Trophoblast cell (in vitro differentiated cells and primary cell): ENCODE measurements at regions not wholly inside any gene's neighbourhood (a gene's known extent, or its start where the extent isn't known, plus 50 kb on each side); places are given as distances from the start of the nearest gene placed in this dataset.
"Not testable (repeated sequence)": the region's sequence is repeated elsewhere in the genome, so short reads cannot be mapped to it uniquely, and the experiment has no call there.

ENCODE experiments used
- DNase-seq, 2 donors: peaks; one replicate each; pipeline ENCODE4 v3.0.0-alpha.2; 2016
- H2AFZ ChIP-seq: 2 replicates; pipeline ENCODE4 v1.6.1; 2013; ENCODE audit warnings: low read length, moderate library complexity, mild to moderate bottlenecking; ENCODE audit not compliant: insufficient read depth, poor library complexity
- H2AK5ac ChIP-seq: 2 replicates; pipeline ENCODE4 v1.6.1; 2013; ENCODE audit warnings: mild to moderate bottlenecking, low read length
- H2BK120ac ChIP-seq: 2 replicates; pipeline ENCODE4 v1.6.1; 2013; ENCODE audit warnings: low read length, mild to moderate bottlenecking, moderate library complexity; ENCODE audit not compliant: insufficient read depth, poor library complexity
- H2BK12ac ChIP-seq: 2 replicates; pipeline ENCODE4 v1.6.1; 2013; ENCODE audit warnings: mild to moderate bottlenecking, low read length, moderate library complexity
- H2BK5ac ChIP-seq: 2 replicates; pipeline ENCODE4 v1.6.1; 2013; ENCODE audit warnings: low read length, low read depth, moderate library complexity, mild to moderate bottlenecking; ENCODE audit not compliant: poor library complexity
- H3K14ac ChIP-seq: 2 replicates; pipeline ENCODE4 v1.6.1; 2013; ENCODE audit warnings: mild to moderate bottlenecking, low read length
- H3K18ac ChIP-seq: 2 replicates; pipeline ENCODE4 v1.6.1; 2013; ENCODE audit warnings: mild to moderate bottlenecking, low read length
- H3K23ac ChIP-seq: 2 replicates; pipeline ENCODE4 v1.6.1; 2013; ENCODE audit warnings: low read length
- H3K27ac ChIP-seq: 2 replicates; pipeline ENCODE4 v1.5.1; 2013; ENCODE audit warnings: low read depth, mild to moderate bottlenecking, inconsistent platforms, low read length, moderate library complexity
- H3K27me3 ChIP-seq: 2 replicates; pipeline ENCODE4 v1.6.1; 2013; ENCODE audit warnings: inconsistent platforms, mild to moderate bottlenecking, low read length, moderate library complexity; ENCODE audit not compliant: insufficient read depth
- H3K36me3 ChIP-seq, 2 experiments: 1 replicate in 1 of 2; 2 replicates in 1 of 2; pipeline ENCODE4 v1.6.1; 2013; ENCODE audit warnings: low read length in 2 of 2, mild to moderate bottlenecking in 2 of 2, moderate library complexity in 1 of 2; ENCODE audit not compliant: insufficient read depth in 2 of 2, control insufficient read depth in 1 of 2
- H3K4ac ChIP-seq: 2 replicates; pipeline ENCODE4 v1.6.1; 2013; ENCODE audit warnings: low read depth, mild to moderate bottlenecking, low read length, moderate library complexity
- H3K4me1 ChIP-seq, 2 experiments: 1 replicate in 1 of 2; 2 replicates in 1 of 2; pipeline ENCODE4 v1.6.1; 2013; ENCODE audit warnings: low read length in 2 of 2, mild to moderate bottlenecking in 2 of 2, moderate library complexity in 1 of 2; ENCODE audit not compliant: insufficient read depth in 2 of 2, control insufficient read depth in 1 of 2
- H3K4me2 ChIP-seq: 2 replicates; pipeline ENCODE4 v1.6.1; 2013; ENCODE audit warnings: inconsistent platforms, mild to moderate bottlenecking, low read length, moderate library complexity
- H3K4me3 ChIP-seq: 2 replicates; pipeline ENCODE4 v1.5.1; 2013; ENCODE audit warnings: mild to moderate bottlenecking, low read depth, low read length, inconsistent platforms
- H3K79me1 ChIP-seq: one replicate; pipeline ENCODE4 v1.6.1; 2013; ENCODE audit warnings: low read length
- H3K79me2 ChIP-seq: 2 replicates; pipeline ENCODE4 v1.6.1; 2013; ENCODE audit warnings: low read length, mild to moderate bottlenecking; ENCODE audit not compliant: control insufficient read depth, insufficient read depth, poor library complexity
- H3K9ac ChIP-seq: 2 replicates; pipeline ENCODE4 v1.6.1; 2013; ENCODE audit warnings: mild to moderate bottlenecking, low read length
- H3K9me3 ChIP-seq: 2 replicates; pipeline ENCODE4 v1.6.1; 2013; ENCODE audit warnings: low read depth, mild to moderate bottlenecking, control low read depth, inconsistent platforms, low read length; ENCODE audit not compliant: insufficient read depth
- H4K12ac ChIP-seq: 2 replicates; pipeline ENCODE4 v1.6.1; 2013; ENCODE audit warnings: low read depth, mild to moderate bottlenecking, low read length, moderate library complexity
- H4K8ac ChIP-seq: 2 replicates; pipeline ENCODE4 v1.6.1; 2013; ENCODE audit warnings: low read depth, mild to moderate bottlenecking, low read length, moderate library complexity
- H4K91ac ChIP-seq: one replicate; pipeline ENCODE4 v1.6.1; 2013; ENCODE audit warnings: low read depth, mild to moderate bottlenecking, low read length, moderate library complexity
- WGBS: extraction: QIAGEN DNeasy Blood & Tissue Kit; methylation state at CpG from one replicate; pipeline ENCODE4 v1.1.7; 2013; ENCODE audit warnings: missing lambda C conversion rate; ENCODE audit not compliant: insufficient read length, insufficient coverage; ENCODE audit errors: extremely low coverage; 5-methylcytosine and 5-hydroxymethylcytosine counted together

DNA sequence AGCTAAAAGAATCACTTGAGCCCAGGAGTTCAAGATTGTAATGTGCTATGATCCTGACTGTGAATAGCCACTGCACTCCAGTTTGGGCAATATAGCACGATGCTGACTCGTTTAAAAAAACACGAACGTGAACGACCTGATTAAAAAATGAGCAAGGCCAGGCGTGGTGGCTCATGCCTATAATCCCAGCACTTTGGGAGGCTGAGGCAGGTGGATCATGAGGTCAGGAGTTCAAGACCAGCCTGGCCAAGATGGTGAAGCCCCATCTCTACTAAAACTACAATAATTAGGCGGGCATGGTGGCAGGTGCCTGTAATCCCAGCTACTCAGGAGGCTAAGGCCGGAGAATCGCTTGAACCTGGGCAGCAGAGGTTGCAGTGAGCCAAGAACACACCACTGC, 58.6 kb upstream of the NCOA3 start:
- H4K8ac ChIP-seq, H2AK5ac ChIP-seq, H3K4me3 ChIP-seq, H2BK12ac ChIP-seq, H3K18ac ChIP-seq, H3K9me3 ChIP-seq, DNase-seq, H2BK120ac ChIP-seq, H2BK5ac ChIP-seq, H3K36me3 ChIP-seq, H3K79me2 ChIP-seq, H3K14ac ChIP-seq, H3K9ac ChIP-seq, H3K4me2 ChIP-seq, H4K12ac ChIP-seq, H3K27me3 ChIP-seq, H3K4ac ChIP-seq, H4K91ac ChIP-seq, H3K23ac ChIP-seq, H3K27ac ChIP-seq: not testable (repeated sequence)
- Histone ChIP-seq H2AFZ (peak overlapping the region; percentile 28), H3K4me1 (peaks cover 7 to 12% of the 10 kb centered on the region in 2 experiments), H3K79me1 (peaks cover 22% of the 10 kb centered on the region)
- no CpG with 5 or more reads among the region's 9 CpGs for WGBS

DNA sequence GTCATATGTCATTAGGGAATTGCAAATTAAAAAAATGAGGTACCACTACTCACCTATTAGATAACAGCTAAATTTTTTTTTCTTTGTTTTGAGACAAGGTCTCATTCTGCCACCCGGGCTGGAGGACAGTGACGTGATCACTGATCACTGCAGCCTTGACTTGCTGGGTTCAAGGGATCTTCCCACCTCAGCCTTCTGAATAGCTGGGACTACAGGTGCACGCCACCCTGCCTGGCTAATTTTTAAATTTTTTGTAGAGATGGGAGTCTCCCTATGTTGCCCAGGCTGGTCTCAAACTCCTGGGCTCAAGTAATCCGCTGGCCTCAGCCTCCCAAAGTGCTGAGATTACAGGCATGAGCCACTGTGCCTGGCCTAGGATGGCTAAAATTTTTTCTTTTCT, 57.1 kb upstream of the NCOA3 start:
- Histone ChIP-seq H3K9ac (no peak overlapping the region), H4K12ac (no peak overlapping the region), H3K4me2 (no peak overlapping the region), H3K9me3 (no peaks in the 10 kb centered on the region), H3K36me3 (no peaks in the 10 kb centered on the region), H3K23ac (no peak overlapping the region), H3K4me3 (no peak overlapping the region), H4K91ac (no peak overlapping the region), H3K27ac (no peak overlapping the region), H3K14ac (no peak overlapping the region), H3K27me3 (no peaks in the 10 kb centered on the region), H2BK5ac (no peak overlapping the region), H2AFZ (no peak overlapping the region), H3K4ac (no peak overlapping the region), H4K8ac (no peak overlapping the region), H3K4me1 (peaks cover 3 to 7% of the 10 kb centered on the region in 2 experiments), H2BK120ac (no peak overlapping the region), H3K79me1 (peaks cover 16% of the 10 kb centered on the region), H2BK12ac (peak overlapping the region; percentile 73), H3K79me2 (no peaks in the 10 kb centered on the region), H2AK5ac (peak overlapping the region; percentile 40), H3K18ac (no peak overlapping the region)
- no CpG with 5 or more reads among the region's 4 CpGs for WGBS
- no peak for DNase-seq

DNA sequence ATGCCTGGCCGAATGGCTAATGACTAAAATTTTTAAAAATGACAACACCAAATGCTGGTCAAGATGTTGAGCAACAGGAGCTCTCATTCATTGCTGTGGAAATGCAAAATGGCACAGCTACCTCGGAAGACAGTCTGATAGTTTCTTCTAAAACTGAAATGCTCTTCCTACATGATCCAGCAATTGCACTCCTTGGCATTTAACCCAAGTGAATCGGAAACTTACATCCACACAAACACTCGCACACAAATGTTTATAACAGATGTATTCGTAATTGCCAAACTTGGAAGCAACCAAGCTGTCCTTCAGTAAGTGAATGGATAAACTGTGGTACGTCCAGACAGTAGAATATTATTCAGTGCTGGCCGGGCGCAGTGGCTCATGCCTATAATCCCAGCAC, 56.4 kb upstream of the NCOA3 start:
- no peak overlapping the region for H3K4me2 ChIP-seq
- H3K79me2 ChIP-seq = no peaks in the 10 kb centered on the region
- no peak overlapping the region for H2BK120ac ChIP-seq
- H3K4me1 ChIP-seq = peaks cover 3 to 7% of the 10 kb centered on the region in 2 experiments
- no peak overlapping the region for H2BK5ac ChIP-seq
- no peaks in the 10 kb centered on the region for H3K36me3 ChIP-seq
- no peak overlapping the region for H2AFZ ChIP-seq
- no peak overlapping the region for H3K9ac ChIP-seq
- no CpG with 5 or more reads among the region's 8 CpGs for WGBS
- no peak overlapping the region for H3K14ac ChIP-seq
- no peak overlapping the region for H4K91ac ChIP-seq
- H3K23ac ChIP-seq = no peak overlapping the region
- peak; percentile 44 to 69 for DNase-seq
- H3K4ac ChIP-seq = no peak overlapping the region
- no peaks in the 10 kb centered on the region for H3K9me3 ChIP-seq
- H4K8ac ChIP-seq = no peak overlapping the region
- peaks cover 12% of the 10 kb centered on the region for H3K79me1 ChIP-seq
- no peak overlapping the region for H3K4me3 ChIP-seq
- H2BK12ac ChIP-seq = no peak overlapping the region
- no peak overlapping the region for H3K27ac ChIP-seq
- H2AK5ac ChIP-seq = no peak overlapping the region
- H4K12ac ChIP-seq = no peak overlapping the region
- no peak overlapping the region for H3K18ac ChIP-seq
- no peaks in the 10 kb centered on the region for H3K27me3 ChIP-seq

DNA sequence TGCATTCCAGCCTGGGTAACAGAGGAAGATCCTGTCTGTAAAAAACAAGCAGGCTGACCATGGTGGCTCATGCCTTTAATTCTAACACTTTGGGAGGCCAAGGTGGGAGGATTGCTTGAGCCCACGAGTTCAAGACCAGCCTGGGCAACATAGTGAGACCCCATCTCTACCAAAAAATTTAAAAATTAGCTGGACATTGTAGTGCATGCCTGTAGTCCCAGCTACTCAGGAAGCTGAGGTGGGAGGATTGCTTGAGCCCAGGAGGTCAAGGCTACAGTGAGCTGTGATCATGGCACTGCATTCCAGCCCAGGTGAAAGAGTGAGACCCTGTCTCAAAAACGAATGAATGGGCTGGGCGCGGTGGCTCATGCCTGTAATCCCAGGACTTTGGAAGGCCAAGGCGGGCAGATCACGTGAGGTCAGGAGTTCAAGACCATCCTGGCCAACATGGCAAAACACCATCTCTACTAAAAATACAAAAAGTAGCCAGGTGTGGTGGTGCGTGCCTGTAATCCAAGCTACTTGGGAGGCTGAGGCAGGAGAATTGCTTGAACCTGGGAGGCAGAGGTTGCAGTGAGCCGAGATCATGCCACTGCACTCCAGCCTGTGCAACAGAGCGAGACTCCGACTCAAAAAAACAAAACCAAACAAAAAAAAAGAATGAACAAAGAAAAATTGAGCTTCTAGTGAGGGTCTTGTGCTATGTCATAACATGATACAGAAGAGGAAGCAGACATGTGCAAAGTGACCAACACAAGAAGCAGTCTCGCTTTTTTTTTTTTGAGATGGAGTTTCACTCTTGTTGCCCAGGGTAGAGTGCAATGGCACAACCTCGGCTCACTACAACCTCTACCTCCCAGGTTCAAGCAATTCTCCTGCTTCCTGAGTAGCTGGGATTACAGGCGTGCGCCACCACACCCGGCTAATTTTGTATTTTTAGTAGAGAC, 54.1 kb upstream of the NCOA3 start:
- not testable (repeated sequence) for H3K27me3 ChIP-seq, H3K14ac ChIP-seq
- WGBS = no CpG with 5 or more reads among the region's 15 CpGs

More for the DNA sequence above, 54.1 kb upstream of the NCOA3 start:
- not testable (repeated sequence) for H2AK5ac ChIP-seq, H2BK120ac ChIP-seq, H4K8ac ChIP-seq, H2BK5ac ChIP-seq, H3K23ac ChIP-seq, H2AFZ ChIP-seq, H3K4me1 ChIP-seq, H3K27ac ChIP-seq, H4K12ac ChIP-seq, DNase-seq, H2BK12ac ChIP-seq, H3K4me2 ChIP-seq, H3K4ac ChIP-seq, H3K9me3 ChIP-seq, H3K18ac ChIP-seq, H3K9ac ChIP-seq, H3K36me3 ChIP-seq, H3K4me3 ChIP-seq, H3K79me2 ChIP-seq
- H4K91ac ChIP-seq = peak overlapping the region; percentile 14
- peaks cover 12% of the 10 kb centered on the region for H3K79me1 ChIP-seq
